H7 (cell line): ENCODE measurements at regions not wholly inside any gene's neighbourhood (a gene's known extent, or its start where the extent isn't known, plus 50 kb on each side); places are given as distances from the start of the nearest gene placed in this dataset.
"Not testable (repeated sequence)": the region's sequence is repeated elsewhere in the genome, so short reads cannot be mapped to it uniquely, and the experiment has no call there.

ENCODE experiments used
- DNase-seq: peaks from one replicate; pipeline ENCODE4 v3.0.0; 2012
- H3K27me3 ChIP-seq: 2 replicates; pipeline ENCODE4 v1.6.0; 2011; ENCODE audit warnings: mild to moderate bottlenecking, low read length; ENCODE audit not compliant: control insufficient read depth, insufficient read depth
- H3K36me3 ChIP-seq: replicated peaks from 2 replicates; pipeline ENCODE4 v1.5.1; 2011; ENCODE audit warnings: low read length; ENCODE audit not compliant: control insufficient read depth, insufficient read depth
- H3K4me3 ChIP-seq: 2 replicates; pipeline ENCODE4 v1.5.1; 2011; ENCODE audit warnings: low read depth, mild to moderate bottlenecking, control low read depth, low read length, moderate library complexity; ENCODE audit not compliant: insufficient read depth

DNA sequence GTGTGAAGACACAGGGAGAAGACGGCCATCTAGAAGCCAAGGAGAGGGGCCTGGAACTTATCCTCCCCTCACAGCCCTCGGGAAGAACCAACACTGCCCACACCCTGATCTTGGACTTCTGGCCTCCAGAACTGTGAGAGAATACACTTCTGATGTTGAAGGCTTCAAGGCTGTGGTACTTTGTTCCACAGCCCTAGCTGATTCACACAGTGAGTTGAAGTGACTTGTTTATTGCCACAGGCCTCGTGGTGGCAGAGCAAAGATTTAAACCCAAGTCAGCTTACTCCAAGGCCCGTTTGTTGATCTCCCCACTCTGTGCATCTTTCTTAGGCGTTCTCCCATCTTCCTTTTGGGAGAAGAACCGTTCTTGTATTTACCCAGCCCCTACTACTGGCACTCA lies 72.8 kb downstream of the CYTL1 start:
- Histone ChIP-seq H3K27me3 (no peaks in the 10 kb centered on the region), H3K4me3 (no peak overlapping the region), H3K36me3 (no peaks in the 10 kb centered on the region)
- DNase-seq: no peak

DNA sequence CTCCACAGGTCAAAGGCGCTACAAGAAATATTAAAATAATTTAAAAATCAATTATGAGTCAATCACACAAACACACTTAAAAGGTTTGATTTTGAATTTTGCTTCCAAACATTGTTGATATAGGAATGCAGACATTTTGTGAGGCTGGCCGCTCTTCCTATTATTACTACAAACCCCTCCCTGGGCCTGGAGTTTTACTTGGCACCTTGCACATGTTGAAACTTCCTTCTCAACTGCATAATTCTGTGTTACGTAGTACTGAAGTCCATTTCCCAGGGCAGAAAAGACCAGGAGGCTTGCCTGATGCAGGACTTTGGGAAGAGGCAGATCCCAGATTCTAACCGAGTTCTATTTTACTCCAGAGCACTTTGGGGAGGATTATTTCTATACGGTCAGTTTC lies 71.5 kb downstream of the CYTL1 start:
- Histone ChIP-seq H3K4me3 (no peak overlapping the region), H3K27me3 (no peaks in the 10 kb centered on the region), H3K36me3 (no peaks in the 10 kb centered on the region)
- DNase-seq: no peak

DNA sequence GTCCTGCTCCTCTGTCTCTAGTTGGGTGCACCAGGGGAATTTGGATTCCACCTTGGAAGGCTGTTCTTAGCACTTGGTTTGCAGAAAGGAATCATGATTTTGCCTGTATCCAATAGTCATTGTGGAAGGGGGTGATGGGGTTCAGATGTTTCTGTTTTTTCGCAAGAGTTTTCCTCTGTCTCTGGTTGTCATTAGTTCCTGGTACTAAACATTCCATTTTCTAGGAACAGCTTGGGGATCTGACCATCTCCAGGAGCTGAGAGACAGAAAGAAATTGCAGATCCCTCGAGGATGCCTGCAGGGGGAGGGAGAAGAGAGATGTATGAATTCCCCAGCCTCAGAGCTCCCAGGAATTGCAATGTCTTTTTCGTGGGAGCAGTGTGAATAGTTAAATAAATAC lies 70.9 kb downstream of the CYTL1 start:
- DNase-seq: no peak
- no peaks in the 10 kb centered on the region for H3K36me3 ChIP-seq
- H3K27me3 ChIP-seq: no peaks in the 10 kb centered on the region
- H3K4me3 ChIP-seq: no peak overlapping the region

DNA sequence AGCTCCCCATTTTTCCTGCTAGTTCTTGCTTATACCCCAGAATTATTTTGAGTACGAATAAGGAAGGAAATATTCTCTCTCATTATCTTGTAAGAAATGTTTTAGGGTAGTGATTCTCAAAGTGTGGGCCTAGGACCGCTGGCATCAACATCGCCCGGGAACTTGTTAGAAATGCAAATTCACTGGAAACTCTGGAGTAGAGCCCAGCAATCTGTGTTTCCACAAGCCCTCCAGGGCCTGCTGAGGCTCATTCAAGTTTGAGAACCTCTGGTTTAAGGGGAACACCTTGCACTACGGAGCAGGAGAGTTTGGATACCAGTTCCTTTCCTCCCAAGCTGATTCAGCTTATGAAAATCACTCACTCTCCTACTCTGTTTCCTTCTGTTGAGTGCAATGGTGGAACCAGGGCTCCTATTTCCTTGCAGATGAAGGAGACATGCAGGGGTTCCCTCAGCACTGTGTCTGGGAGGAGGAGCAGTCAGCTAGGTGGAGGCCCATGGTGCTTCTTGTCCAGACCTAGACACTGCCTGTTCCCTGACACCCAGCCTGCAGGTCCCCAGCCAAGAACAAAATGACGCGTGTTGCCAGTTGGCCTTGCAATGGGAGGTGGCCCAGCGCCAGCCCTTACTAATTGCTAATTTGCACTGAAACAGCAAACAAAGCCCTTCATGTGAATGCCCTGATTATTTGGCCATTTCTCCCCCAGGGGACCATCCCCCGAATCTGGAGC lies 68.5 kb downstream of the CYTL1 start:
- Histone ChIP-seq H3K36me3 (no peaks in the 10 kb centered on the region), H3K4me3 (no peak overlapping the region), H3K27me3 (no peaks in the 10 kb centered on the region)
- no peak for DNase-seq

DNA sequence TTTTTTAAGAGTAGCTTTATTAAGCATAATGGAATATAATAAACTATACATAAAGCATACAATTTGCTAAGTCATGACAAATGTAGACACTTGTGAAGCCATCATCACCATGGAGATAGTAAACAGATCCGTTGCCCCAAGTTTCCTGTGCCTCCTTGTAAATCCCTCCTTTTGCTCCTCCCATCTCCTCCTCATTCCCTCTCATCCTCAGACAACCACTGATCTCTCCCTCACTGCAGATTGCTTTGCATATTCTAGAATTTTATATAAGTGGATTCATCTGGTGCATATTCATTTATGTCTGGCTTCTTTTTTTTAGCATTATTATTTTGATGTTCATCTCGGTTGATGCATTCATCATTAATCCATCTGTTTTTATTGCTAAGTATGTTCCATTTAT lies 67.0 kb downstream of the CYTL1 start:
- no peak for DNase-seq
- Histone ChIP-seq H3K27me3 (no peaks in the 10 kb centered on the region), H3K36me3 (no peaks in the 10 kb centered on the region), H3K4me3 (no peak overlapping the region)

DNA sequence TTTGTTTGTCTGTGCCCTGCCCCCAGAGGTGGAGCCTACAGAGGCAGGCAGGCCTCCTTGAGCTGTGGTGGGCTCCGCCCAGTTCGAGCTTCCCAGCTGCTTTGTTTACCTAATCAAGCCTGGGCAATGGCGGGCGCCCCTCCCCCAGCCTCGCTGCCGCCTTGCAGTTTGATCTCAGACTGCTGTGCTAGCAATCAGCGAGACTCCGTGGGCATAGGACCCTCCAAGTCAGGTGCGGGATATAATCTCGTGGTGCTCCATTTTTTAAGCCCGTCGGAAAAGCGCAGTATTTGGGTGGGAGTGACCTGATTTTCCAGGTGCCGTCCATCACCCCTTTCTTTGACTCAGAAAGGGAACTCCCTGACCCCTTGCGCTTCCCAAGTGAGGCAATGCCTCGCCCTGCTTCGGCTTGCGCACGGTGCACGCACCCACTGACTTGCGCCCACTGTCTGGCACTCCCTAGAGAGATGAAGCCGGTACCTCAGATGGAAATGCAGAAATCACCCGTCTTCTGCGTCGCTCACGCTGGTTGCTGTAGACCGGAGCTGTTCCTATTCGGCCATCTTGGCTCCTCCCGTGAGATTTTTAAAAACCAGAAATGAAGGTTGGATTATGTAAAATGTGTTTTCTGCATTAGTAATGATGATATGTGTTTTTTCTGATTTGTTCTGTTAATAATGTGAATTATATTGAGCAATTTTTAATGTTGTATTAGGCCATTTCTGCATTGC lies 59.7 kb downstream of the CYTL1 start:
- DNase-seq, H3K27me3 ChIP-seq, H3K36me3 ChIP-seq: not testable (repeated sequence)
- H3K4me3 ChIP-seq: peak overlapping the region; percentile 20

DNA sequence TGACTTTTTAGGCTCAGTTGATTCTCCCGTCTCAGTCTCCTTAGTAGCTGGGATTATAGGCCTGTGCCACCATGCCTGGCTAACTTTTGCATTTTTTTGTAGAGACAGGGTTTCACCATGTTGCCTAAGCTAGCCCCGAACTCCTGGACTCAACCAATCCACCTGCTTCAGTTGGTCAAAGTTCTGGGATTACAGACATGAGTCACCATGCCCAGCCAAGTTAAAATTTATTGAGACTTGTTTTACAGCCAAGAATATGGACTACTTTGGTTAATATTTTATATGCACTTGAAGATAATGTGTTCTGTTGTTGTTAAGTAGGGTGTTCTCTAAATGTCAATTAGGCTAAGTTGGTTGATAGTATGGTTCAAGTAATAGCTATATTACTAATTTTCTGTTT lies 58.7 kb downstream of the CYTL1 start:
- DNase-seq: no peak
- H3K4me3 ChIP-seq: no peak overlapping the region
- H3K36me3 ChIP-seq: no peaks in the 10 kb centered on the region
- no peaks in the 10 kb centered on the region for H3K27me3 ChIP-seq

DNA sequence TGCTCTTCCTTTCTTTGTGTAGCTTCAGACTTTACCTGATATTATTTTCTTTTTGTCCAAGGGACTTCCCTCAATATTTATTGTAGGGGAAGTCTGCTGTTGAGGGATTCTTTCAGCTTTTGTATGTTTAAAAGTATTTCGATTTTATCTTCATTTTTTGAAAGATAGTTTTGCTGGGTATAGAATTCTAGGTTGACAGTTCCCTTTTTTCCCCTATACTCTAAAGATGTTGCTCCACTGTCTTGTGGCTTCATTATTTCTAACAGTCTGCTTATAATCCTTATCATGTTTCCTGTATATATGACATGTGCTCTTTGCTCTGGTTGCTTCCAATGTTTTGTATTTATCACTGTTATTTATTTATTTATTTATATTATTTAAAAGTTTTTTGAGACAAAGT lies 57.3 kb downstream of the CYTL1 start:
- no peaks in the 10 kb centered on the region for H3K36me3 ChIP-seq
- H3K27me3 ChIP-seq: no peaks in the 10 kb centered on the region
- H3K4me3 ChIP-seq: no peak overlapping the region
- DNase-seq: no peak

DNA sequence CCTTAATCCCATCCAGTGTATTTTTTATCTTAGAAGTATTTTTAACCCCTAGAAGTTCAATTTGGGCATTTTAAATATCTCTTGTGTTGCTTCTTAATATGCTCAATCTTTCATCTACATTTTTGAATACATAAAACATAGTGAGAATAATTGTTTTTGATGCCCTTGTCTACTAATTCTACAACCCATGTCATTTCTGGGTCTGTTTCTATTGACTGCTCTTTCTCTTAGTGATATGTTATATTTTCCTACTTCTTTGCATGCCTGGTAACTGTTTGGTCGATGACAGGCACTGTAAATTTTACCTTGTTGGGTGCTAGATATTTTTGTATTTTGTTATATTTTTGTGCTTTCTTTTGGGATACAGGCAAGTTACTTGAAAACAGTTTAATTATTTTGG lies 56.3 kb downstream of the CYTL1 start:
- H3K4me3 ChIP-seq: no peak overlapping the region
- no peaks in the 10 kb centered on the region for H3K27me3 ChIP-seq
- DNase-seq: no peak
- H3K36me3 ChIP-seq: no peaks in the 10 kb centered on the region
